HUES6 (cell line): ENCODE measurements at regions not wholly inside any gene's neighbourhood (a gene's known extent, or its start where the extent isn't known, plus 50 kb on each side); places are given as distances from the start of the nearest gene placed in this dataset.

Source experiments
- H3K27ac ChIP-seq: 2 replicates; pipeline ENCODE4 v1.7.0; 2013; ENCODE audit warnings: low read depth, mild to moderate bottlenecking, low read length, inconsistent platforms
- H3K27me3 ChIP-seq: 2 replicates; pipeline ENCODE4 v1.6.1; 2013; ENCODE audit warnings: low read length; ENCODE audit not compliant: control insufficient read depth, insufficient read depth
- H3K36me3 ChIP-seq: 2 replicates; pipeline ENCODE4 v1.6.1; 2013; ENCODE audit warnings: low read length; ENCODE audit not compliant: control insufficient read depth, insufficient read depth
- H3K4me1 ChIP-seq: 2 replicates; pipeline ENCODE4 v1.6.1; 2013; ENCODE audit warnings: low read length; ENCODE audit not compliant: control insufficient read depth, insufficient read depth
- H3K4me3 ChIP-seq: 2 replicates; pipeline ENCODE4 v1.5.1; 2013; ENCODE audit warnings: low read depth, low read length
- H3K9ac ChIP-seq: one replicate; pipeline ENCODE4 v1.6.1; 2013; ENCODE audit warnings: mild to moderate bottlenecking, low read length
- H3K9me3 ChIP-seq: 2 replicates; pipeline ENCODE4 v1.6.1; 2013; ENCODE audit warnings: low read depth, low read length; ENCODE audit not compliant: control insufficient read depth, insufficient read depth

- Histone ChIP-seq H3K4me1 (no peaks in the 10 kb centered on the region), H3K36me3 (no peaks in the 10 kb centered on the region), H3K27me3 (no peaks in the 10 kb centered on the region), H3K9me3 (no peaks in the 10 kb centered on the region), H3K27ac (no peak overlapping the region), H3K9ac (no peak overlapping the region), H3K4me3 (no peak overlapping the region)
These were observed 155.4 kb upstream of the ANO5 start for GRCh38 chr11:22037505-22037904.

- H3K27me3 ChIP-seq = no peaks in the 10 kb centered on the region
- H3K4me1 ChIP-seq = no peaks in the 10 kb centered on the region
- H3K4me3 ChIP-seq = no peak overlapping the region
- no peaks in the 10 kb centered on the region for H3K36me3 ChIP-seq
- H3K9me3 ChIP-seq = no peaks in the 10 kb centered on the region
- no peak overlapping the region for H3K9ac ChIP-seq
- H3K27ac ChIP-seq = no peak overlapping the region
These were observed 151.8 kb upstream of the ANO5 start for GRCh38 chr11:22041039-22041438.

- no peak overlapping the region for H3K4me3 ChIP-seq
- H3K4me1 ChIP-seq = no peaks in the 10 kb centered on the region
- no peaks in the 10 kb centered on the region for H3K27me3 ChIP-seq
- no peak overlapping the region for H3K9ac ChIP-seq
- no peak overlapping the region for H3K27ac ChIP-seq
- no peaks in the 10 kb centered on the region for H3K9me3 ChIP-seq
- H3K36me3 ChIP-seq = no peaks in the 10 kb centered on the region
These were observed 150.8 kb upstream of the ANO5 start for GRCh38 chr11:22042081-22042480.

- H3K4me1 ChIP-seq = no peaks in the 10 kb centered on the region
- H3K27me3 ChIP-seq = no peaks in the 10 kb centered on the region
- H3K9me3 ChIP-seq = no peaks in the 10 kb centered on the region
- no peaks in the 10 kb centered on the region for H3K36me3 ChIP-seq
- no peak overlapping the region for H3K9ac ChIP-seq
- H3K27ac ChIP-seq = no peak overlapping the region
- H3K4me3 ChIP-seq = no peak overlapping the region
These were observed 148.8 kb upstream of the ANO5 start for GRCh38 chr11:22044126-22044525.

- no peaks in the 10 kb centered on the region for H3K4me1 ChIP-seq
- no peak overlapping the region for H3K9ac ChIP-seq
These were observed 143.6 kb upstream of the ANO5 start for GRCh38 chr11:22049276-22049675.

GRCh38 chr11:22065472-22065871 lies 127.4 kb upstream of the ANO5 start:
- H3K27ac ChIP-seq = no peak overlapping the region
- H3K4me1 ChIP-seq = no peaks in the 10 kb centered on the region
- peaks cover 15% of the 10 kb centered on the region for H3K9me3 ChIP-seq
- no peaks in the 10 kb centered on the region for H3K36me3 ChIP-seq
- no peaks in the 10 kb centered on the region for H3K27me3 ChIP-seq
- H3K4me3 ChIP-seq = no peak overlapping the region
- H3K9ac ChIP-seq = no peak overlapping the region

More at GRCh38 chr11:22049276-22049675, 143.6 kb upstream of the ANO5 start:
- no peak overlapping the region for H3K4me3 ChIP-seq
- no peak overlapping the region for H3K27ac ChIP-seq
- H3K36me3 ChIP-seq = no peaks in the 10 kb centered on the region
- H3K9me3 ChIP-seq = peaks cover 3% of the 10 kb centered on the region; the same call in 1 of the 2 replicates
- H3K27me3 ChIP-seq = no peaks in the 10 kb centered on the region

- H3K9me3 ChIP-seq = peaks cover 15% of the 10 kb centered on the region
- no peak overlapping the region for H3K27ac ChIP-seq
These were observed 123.0 kb upstream of the ANO5 start for GRCh38 chr11:22069844-22070243.

GRCh38 chr11:22076271-22076930 lies 116.5 kb upstream of the ANO5 start:
- Histone ChIP-seq H3K27me3 (no peaks in the 10 kb centered on the region), H3K27ac (no peak overlapping the region), H3K4me1 (no peaks in the 10 kb centered on the region), H3K9ac (no peak overlapping the region), H3K4me3 (no peak overlapping the region), H3K9me3 (no peaks in the 10 kb centered on the region), H3K36me3 (no peaks in the 10 kb centered on the region)

More at GRCh38 chr11:22069844-22070243, 123.0 kb upstream of the ANO5 start:
- Histone ChIP-seq H3K4me3 (no peak overlapping the region), H3K36me3 (no peaks in the 10 kb centered on the region), H3K9ac (no peak overlapping the region), H3K27me3 (no peaks in the 10 kb centered on the region), H3K4me1 (no peaks in the 10 kb centered on the region)

GRCh38 chr11:22078063-22078462 lies 114.8 kb upstream of the ANO5 start:
- no peak overlapping the region for H3K27ac ChIP-seq
- no peaks in the 10 kb centered on the region for H3K4me1 ChIP-seq
- H3K27me3 ChIP-seq = no peaks in the 10 kb centered on the region
- H3K4me3 ChIP-seq = no peak overlapping the region
- no peaks in the 10 kb centered on the region for H3K9me3 ChIP-seq
- H3K36me3 ChIP-seq = no peaks in the 10 kb centered on the region
- no peak overlapping the region for H3K9ac ChIP-seq

- H3K4me3 ChIP-seq = no peak overlapping the region
- H3K27ac ChIP-seq = no peak overlapping the region
- H3K27me3 ChIP-seq = no peaks in the 10 kb centered on the region
- no peaks in the 10 kb centered on the region for H3K36me3 ChIP-seq
- H3K4me1 ChIP-seq = no peaks in the 10 kb centered on the region
- H3K9me3 ChIP-seq = no peaks in the 10 kb centered on the region
- H3K9ac ChIP-seq = no peak overlapping the region
These were observed 113.6 kb upstream of the ANO5 start for GRCh38 chr11:22079133-22079872.

- H3K36me3 ChIP-seq = no peaks in the 10 kb centered on the region
- H3K27ac ChIP-seq = no peak overlapping the region
- H3K9me3 ChIP-seq = no peaks in the 10 kb centered on the region
- H3K4me3 ChIP-seq = no peak overlapping the region
- no peaks in the 10 kb centered on the region for H3K4me1 ChIP-seq
- no peaks in the 10 kb centered on the region for H3K27me3 ChIP-seq
- no peak overlapping the region for H3K9ac ChIP-seq
These were observed 110.7 kb upstream of the ANO5 start for GRCh38 chr11:22082178-22082577.
